ENCODE measurements at regions not wholly inside any gene's neighbourhood (a gene's known extent, or its start where the extent isn't known, plus 50 kb on each side); places are given as distances from the start of the nearest gene placed in this dataset.

GRCh38 chr1:217238945-217239344 is 391.9 kb downstream of the GPATCH2 start:
- H3K4me1 ChIP-seq (ENCODE audit: control insufficient read depth in 5 of 5, insufficient read depth in 5 of 5, low read length in 5 of 5) = peaks cover 0 to 2% (median 0%) of the 10 kb centered on the region in 5 donors
- H3K36me3 ChIP-seq (ENCODE audit: control insufficient read depth in 5 of 5, insufficient read depth in 5 of 5, low read length in 5 of 5) = no peaks in the 10 kb centered on the region
- H3K27me3 ChIP-seq (ENCODE audit: control insufficient read depth in 5 of 5, insufficient read depth in 4 of 5, low read length in 5 of 5) = no peaks in the 10 kb centered on the region
- no peak overlapping the region for H3K27ac ChIP-seq (ENCODE audit: low read depth, low read length)
- no peak overlapping the region for H3K4me3 ChIP-seq (ENCODE audit: low read depth in 1 of 5, low read length in 5 of 5)
- H3K9me3 ChIP-seq (ENCODE audit: control insufficient read depth in 5 of 5, low read length in 5 of 5) = no peaks in the 10 kb centered on the region
- no peak overlapping the region for H3K9ac ChIP-seq (ENCODE audit: low read length in 5 of 5)

- peaks cover 0 to under 1% (median 0%) of the 10 kb centered on the region in 5 donors for H3K4me1 ChIP-seq (ENCODE audit: control insufficient read depth in 5 of 5, insufficient read depth in 5 of 5, low read length in 5 of 5)
- H3K27ac ChIP-seq (ENCODE audit: low read depth, low read length) = no peak overlapping the region
- H3K4me3 ChIP-seq (ENCODE audit: low read depth in 1 of 5, low read length in 5 of 5) = no peak overlapping the region
- H3K9me3 ChIP-seq (ENCODE audit: control insufficient read depth in 5 of 5, low read length in 5 of 5) = no peaks in the 10 kb centered on the region
- no peaks in the 10 kb centered on the region for H3K36me3 ChIP-seq (ENCODE audit: control insufficient read depth in 5 of 5, insufficient read depth in 5 of 5, low read length in 5 of 5)
- H3K27me3 ChIP-seq (ENCODE audit: control insufficient read depth in 5 of 5, insufficient read depth in 4 of 5, low read length in 5 of 5) = no peaks in the 10 kb centered on the region
- H3K9ac ChIP-seq (ENCODE audit: low read length in 5 of 5) = no peak overlapping the region
Measured at GRCh38 chr1:217230412-217230811, 400.5 kb downstream of the GPATCH2 start.

- Histone ChIP-seq H3K9me3 (ENCODE audit: control insufficient read depth in 5 of 5, low read length in 5 of 5) (no peaks in the 10 kb centered on the region), H3K4me3 (ENCODE audit: low read depth in 1 of 5, low read length in 5 of 5) (no peak overlapping the region), H3K4me1 (ENCODE audit: control insufficient read depth in 5 of 5, insufficient read depth in 5 of 5, low read length in 5 of 5) (peaks cover 0 to 5% (median 0%) of the 10 kb centered on the region in 5 donors), H3K36me3 (ENCODE audit: control insufficient read depth in 5 of 5, insufficient read depth in 5 of 5, low read length in 5 of 5) (no peaks in the 10 kb centered on the region), H3K27me3 (ENCODE audit: control insufficient read depth in 5 of 5, insufficient read depth in 4 of 5, low read length in 5 of 5) (no peaks in the 10 kb centered on the region), H3K27ac (ENCODE audit: low read depth, low read length) (no peak overlapping the region), H3K9ac (ENCODE audit: low read length in 5 of 5) (no peak overlapping the region)
Measured at GRCh38 chr1:217228689-217229088, 402.2 kb downstream of the GPATCH2 start.

- Histone ChIP-seq H3K36me3 (ENCODE audit: control insufficient read depth in 5 of 5, insufficient read depth in 5 of 5, low read length in 5 of 5) (no peaks in the 10 kb centered on the region), H3K9ac (ENCODE audit: low read length in 5 of 5) (no peak overlapping the region), H3K27me3 (ENCODE audit: control insufficient read depth in 5 of 5, insufficient read depth in 4 of 5, low read length in 5 of 5) (no peaks in the 10 kb centered on the region), H3K4me3 (ENCODE audit: low read depth in 1 of 5, low read length in 5 of 5) (no peak overlapping the region), H3K4me1 (ENCODE audit: control insufficient read depth in 5 of 5, insufficient read depth in 5 of 5, low read length in 5 of 5) (peaks cover 0 to 5% (median 0%) of the 10 kb centered on the region in 5 donors), H3K27ac (ENCODE audit: low read depth, low read length) (no peak overlapping the region), H3K9me3 (ENCODE audit: control insufficient read depth in 5 of 5, low read length in 5 of 5) (no peaks in the 10 kb centered on the region)
Measured at GRCh38 chr1:217224201-217224600, 406.7 kb downstream of the GPATCH2 start.

GRCh38 chr1:217214551-217214950 is 416.3 kb downstream of the GPATCH2 start:
- H3K4me3 ChIP-seq (ENCODE audit: low read depth in 1 of 5, low read length in 5 of 5) = no peak overlapping the region
- H3K27ac ChIP-seq (ENCODE audit: low read depth, low read length) = no peak overlapping the region
- no peaks in the 10 kb centered on the region for H3K9me3 ChIP-seq (ENCODE audit: control insufficient read depth in 5 of 5, low read length in 5 of 5)
- no peaks in the 10 kb centered on the region for H3K4me1 ChIP-seq (ENCODE audit: control insufficient read depth in 5 of 5, insufficient read depth in 5 of 5, low read length in 5 of 5)
- no peak overlapping the region for H3K9ac ChIP-seq (ENCODE audit: low read length in 5 of 5)
- no peaks in the 10 kb centered on the region for H3K36me3 ChIP-seq (ENCODE audit: control insufficient read depth in 5 of 5, insufficient read depth in 5 of 5, low read length in 5 of 5)
- H3K27me3 ChIP-seq (ENCODE audit: control insufficient read depth in 5 of 5, insufficient read depth in 4 of 5, low read length in 5 of 5) = no peaks in the 10 kb centered on the region

- no peak overlapping the region for H3K4me3 ChIP-seq (ENCODE audit: low read depth in 1 of 5, low read length in 5 of 5)
- H3K9ac ChIP-seq (ENCODE audit: low read length in 5 of 5) = no peak overlapping the region
- H3K4me1 ChIP-seq (ENCODE audit: control insufficient read depth in 5 of 5, insufficient read depth in 5 of 5, low read length in 5 of 5) = no peaks in the 10 kb centered on the region
- no peaks in the 10 kb centered on the region for H3K27me3 ChIP-seq (ENCODE audit: control insufficient read depth in 5 of 5, insufficient read depth in 4 of 5, low read length in 5 of 5)
- H3K36me3 ChIP-seq (ENCODE audit: control insufficient read depth in 5 of 5, insufficient read depth in 5 of 5, low read length in 5 of 5) = no peaks in the 10 kb centered on the region
- no peak overlapping the region for H3K27ac ChIP-seq (ENCODE audit: low read depth, low read length)
- no peaks in the 10 kb centered on the region for H3K9me3 ChIP-seq (ENCODE audit: control insufficient read depth in 5 of 5, low read length in 5 of 5)
Measured at GRCh38 chr1:217211486-217211885, 419.4 kb downstream of the GPATCH2 start.

GRCh38 chr1:217205578-217205977 is 425.3 kb downstream of the GPATCH2 start:
- Histone ChIP-seq H3K4me3 (ENCODE audit: low read depth in 1 of 5, low read length in 5 of 5) (no peak overlapping the region), H3K9ac (ENCODE audit: low read length in 5 of 5) (no peak overlapping the region), H3K27me3 (ENCODE audit: control insufficient read depth in 5 of 5, insufficient read depth in 4 of 5, low read length in 5 of 5) (no peaks in the 10 kb centered on the region), H3K9me3 (ENCODE audit: control insufficient read depth in 5 of 5, low read length in 5 of 5) (peaks cover 0 to 11% (median 3%) of the 10 kb centered on the region in 5 donors), H3K36me3 (ENCODE audit: control insufficient read depth in 5 of 5, insufficient read depth in 5 of 5, low read length in 5 of 5) (no peaks in the 10 kb centered on the region), H3K4me1 (ENCODE audit: control insufficient read depth in 5 of 5, insufficient read depth in 5 of 5, low read length in 5 of 5) (no peaks in the 10 kb centered on the region), H3K27ac (ENCODE audit: low read depth, low read length) (no peak overlapping the region)

GRCh38 chr1:217196616-217197015 is 434.3 kb downstream of the GPATCH2 start:
- Histone ChIP-seq H3K4me3 (ENCODE audit: low read depth in 1 of 5, low read length in 5 of 5) (no peak overlapping the region), H3K27me3 (ENCODE audit: control insufficient read depth in 5 of 5, insufficient read depth in 4 of 5, low read length in 5 of 5) (no peaks in the 10 kb centered on the region), H3K27ac (ENCODE audit: low read depth, low read length) (no peak overlapping the region), H3K4me1 (ENCODE audit: control insufficient read depth in 5 of 5, insufficient read depth in 5 of 5, low read length in 5 of 5) (no peaks in the 10 kb centered on the region), H3K36me3 (ENCODE audit: control insufficient read depth in 5 of 5, insufficient read depth in 5 of 5, low read length in 5 of 5) (no peaks in the 10 kb centered on the region), H3K9me3 (ENCODE audit: control insufficient read depth in 5 of 5, low read length in 5 of 5) (peaks cover 0 to 2% (median 0%) of the 10 kb centered on the region in 5 donors), H3K9ac (ENCODE audit: low read length in 5 of 5) (no peak overlapping the region)

GRCh38 chr1:217193151-217193550 is 437.7 kb downstream of the GPATCH2 start:
- H3K4me1 ChIP-seq (ENCODE audit: control insufficient read depth in 5 of 5, insufficient read depth in 5 of 5, low read length in 5 of 5) = no peaks in the 10 kb centered on the region
- no peak overlapping the region for H3K27ac ChIP-seq (ENCODE audit: low read depth, low read length)
- H3K9ac ChIP-seq (ENCODE audit: low read length in 5 of 5) = no peak overlapping the region
- H3K4me3 ChIP-seq (ENCODE audit: low read depth in 1 of 5, low read length in 5 of 5) = no peak overlapping the region
- peaks cover 0 to 3% (median 0%) of the 10 kb centered on the region in 5 donors for H3K9me3 ChIP-seq (ENCODE audit: control insufficient read depth in 5 of 5, low read length in 5 of 5)
- no peaks in the 10 kb centered on the region for H3K36me3 ChIP-seq (ENCODE audit: control insufficient read depth in 5 of 5, insufficient read depth in 5 of 5, low read length in 5 of 5)
- no peaks in the 10 kb centered on the region for H3K27me3 ChIP-seq (ENCODE audit: control insufficient read depth in 5 of 5, insufficient read depth in 4 of 5, low read length in 5 of 5)

GRCh38 chr1:217191441-217191840 is 439.4 kb downstream of the GPATCH2 start:
- Histone ChIP-seq H3K9ac (ENCODE audit: low read length in 5 of 5) (no peak overlapping the region), H3K27ac (ENCODE audit: low read depth, low read length) (no peak overlapping the region), H3K36me3 (ENCODE audit: control insufficient read depth in 5 of 5, insufficient read depth in 5 of 5, low read length in 5 of 5) (no peaks in the 10 kb centered on the region), H3K27me3 (ENCODE audit: control insufficient read depth in 5 of 5, insufficient read depth in 4 of 5, low read length in 5 of 5) (no peaks in the 10 kb centered on the region), H3K4me1 (ENCODE audit: control insufficient read depth in 5 of 5, insufficient read depth in 5 of 5, low read length in 5 of 5) (no peaks in the 10 kb centered on the region), H3K4me3 (ENCODE audit: low read depth in 1 of 5, low read length in 5 of 5) (no peak overlapping the region), H3K9me3 (ENCODE audit: control insufficient read depth in 5 of 5, low read length in 5 of 5) (peaks cover 0 to 4% (median 3%) of the 10 kb centered on the region in 5 donors)

- peaks cover 0 to 4% (median 3%) of the 10 kb centered on the region in 5 donors for H3K9me3 ChIP-seq (ENCODE audit: control insufficient read depth in 5 of 5, low read length in 5 of 5)
- H3K9ac ChIP-seq (ENCODE audit: low read length in 5 of 5) = no peak overlapping the region
- no peaks in the 10 kb centered on the region for H3K36me3 ChIP-seq (ENCODE audit: control insufficient read depth in 5 of 5, insufficient read depth in 5 of 5, low read length in 5 of 5)
- peaks cover 0 to under 1% (median 0%) of the 10 kb centered on the region in 5 donors for H3K4me1 ChIP-seq (ENCODE audit: control insufficient read depth in 5 of 5, insufficient read depth in 5 of 5, low read length in 5 of 5)
- no peak overlapping the region for H3K27ac ChIP-seq (ENCODE audit: low read depth, low read length)
- no peaks in the 10 kb centered on the region for H3K27me3 ChIP-seq (ENCODE audit: control insufficient read depth in 5 of 5, insufficient read depth in 4 of 5, low read length in 5 of 5)
- H3K4me3 ChIP-seq (ENCODE audit: low read depth in 1 of 5, low read length in 5 of 5) = no peak overlapping the region
Measured at GRCh38 chr1:217190359-217190758, 440.5 kb downstream of the GPATCH2 start.
